GM18508 (cell line): ENCODE measurements at regions not wholly inside any gene's neighbourhood (a gene's known extent, or its start where the extent isn't known, plus 50 kb on each side); places are given as distances from the start of the nearest gene placed in this dataset.
A peak's percentile ranks its signal among the peaks of the same experiment; 100 is the strongest.

Experiments
- ATAC-seq: cut with Tn5 transposase; IDR thresholded peaks from one replicate; pipeline ENCODE4 v1.9.1; 2021; ENCODE audit warnings: moderate number of reproducible peaks; ENCODE audit not compliant: insufficient read depth, unreplicated experiment

DNA sequence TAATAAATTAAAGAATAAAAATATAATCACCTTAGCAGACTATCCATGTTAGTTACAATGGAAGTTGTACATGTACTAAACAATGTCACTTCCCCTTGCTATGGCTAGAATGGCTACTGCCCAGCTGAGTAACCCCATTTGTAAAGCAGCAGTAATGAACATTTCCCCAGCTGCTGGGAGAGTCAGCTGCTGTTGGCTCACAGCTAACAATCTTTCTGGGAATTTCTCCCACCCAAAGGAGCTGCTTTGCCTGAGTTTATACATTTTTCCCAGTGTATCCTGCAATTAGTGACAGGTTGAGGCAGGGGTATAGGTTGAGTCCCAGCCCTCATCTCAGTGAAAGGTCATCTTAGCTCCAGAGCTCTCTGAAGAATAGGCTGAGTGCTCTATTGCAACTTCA, 665.6 kb upstream of the KLHL29 start:
- no peak for ATAC-seq

GRCh38 chr2:22729466-22729865, 655.5 kb upstream of the KLHL29 start:
- ATAC-seq = no peak

DNA sequence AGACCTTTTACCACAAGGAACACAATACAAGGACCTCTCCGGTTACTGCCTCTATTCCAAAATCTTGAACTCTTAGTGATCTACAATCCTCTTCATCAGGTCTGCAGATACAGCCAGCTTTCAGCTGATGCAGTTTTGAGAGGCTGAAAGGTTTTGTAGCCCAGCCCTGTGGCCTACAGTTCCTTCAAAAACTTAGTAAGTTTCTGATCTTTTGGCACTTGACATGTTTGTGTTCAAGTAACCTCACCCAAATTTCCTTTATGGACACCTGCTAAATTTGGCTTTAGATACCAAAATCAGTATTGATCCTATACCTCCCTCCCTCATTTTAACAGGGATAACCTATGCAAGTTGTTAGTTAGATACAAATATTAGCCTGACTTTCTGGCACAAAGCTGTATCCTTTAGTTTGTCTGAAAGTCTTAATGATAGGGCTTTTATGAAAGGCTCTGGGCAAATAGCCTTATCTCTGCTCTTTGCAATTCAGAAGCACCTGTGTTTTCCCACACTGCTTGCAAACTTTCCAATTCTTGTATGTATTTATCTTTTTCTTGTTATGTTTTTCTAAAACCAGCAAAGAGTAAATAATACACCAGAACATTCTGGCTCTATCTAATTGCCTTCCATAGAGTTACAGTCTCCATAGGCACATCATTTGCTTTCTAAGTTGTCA, 650.5 kb upstream of the KLHL29 start:
- ATAC-seq = no peak

DNA sequence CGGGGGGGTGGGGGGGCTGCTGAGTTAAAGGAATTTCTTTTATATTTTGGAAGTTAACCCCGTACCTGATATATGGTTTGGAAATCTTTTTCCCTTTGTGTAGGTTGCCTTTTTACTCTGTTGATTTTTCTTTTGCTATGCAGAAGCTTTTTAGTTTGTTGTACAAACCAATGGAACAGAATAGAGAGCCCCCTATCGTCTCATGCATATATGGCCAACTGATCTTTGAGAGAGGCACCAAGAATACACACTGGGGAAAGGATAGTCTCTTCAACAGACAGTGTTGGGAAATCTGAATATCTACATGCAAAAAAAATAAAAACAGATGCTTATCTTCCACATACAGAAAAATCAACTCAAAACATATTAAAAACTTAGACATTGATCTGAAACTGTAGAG, 647.8 kb upstream of the KLHL29 start:
- no peak for ATAC-seq

DNA sequence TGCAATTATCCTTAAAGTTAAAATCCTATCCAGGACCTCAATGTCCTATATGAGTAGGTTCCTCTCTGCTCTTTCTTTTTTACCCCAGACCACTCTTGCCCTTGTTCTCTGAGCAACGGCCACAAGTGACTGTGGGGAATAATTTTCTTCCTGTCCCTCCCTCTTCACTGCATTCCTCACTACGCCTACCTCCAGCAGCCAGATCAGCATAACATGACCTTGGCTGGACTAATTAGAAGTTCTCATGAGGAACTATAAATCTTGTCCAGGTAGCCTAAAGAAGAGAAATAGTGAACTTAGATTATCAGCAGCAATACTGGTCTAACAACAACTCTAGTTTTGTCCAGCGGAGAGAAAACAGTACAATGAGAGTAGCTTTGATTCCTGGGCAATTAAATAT, 643.8 kb upstream of the KLHL29 start:
- no peak for ATAC-seq

DNA sequence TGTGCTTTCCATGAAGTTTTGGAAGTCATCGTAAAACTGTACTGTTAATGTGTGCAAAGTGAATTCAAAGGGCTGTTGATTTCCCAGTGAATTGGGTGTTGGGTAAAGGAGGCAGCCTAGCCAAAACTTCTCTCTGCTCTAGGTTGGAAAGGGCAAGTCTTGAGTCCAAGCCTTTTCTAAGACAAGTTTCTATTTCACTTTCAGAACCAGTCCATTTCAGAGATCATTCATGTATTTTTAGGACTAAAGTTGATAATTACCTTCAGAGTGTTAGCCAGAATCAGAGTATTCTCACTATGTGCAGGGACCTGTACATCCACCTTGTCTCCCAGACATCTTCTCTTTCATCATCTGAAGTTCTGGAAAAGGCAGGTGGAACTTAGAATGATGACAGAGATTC, 636.1 kb upstream of the KLHL29 start:
- ATAC-seq = peak; percentile 92

DNA sequence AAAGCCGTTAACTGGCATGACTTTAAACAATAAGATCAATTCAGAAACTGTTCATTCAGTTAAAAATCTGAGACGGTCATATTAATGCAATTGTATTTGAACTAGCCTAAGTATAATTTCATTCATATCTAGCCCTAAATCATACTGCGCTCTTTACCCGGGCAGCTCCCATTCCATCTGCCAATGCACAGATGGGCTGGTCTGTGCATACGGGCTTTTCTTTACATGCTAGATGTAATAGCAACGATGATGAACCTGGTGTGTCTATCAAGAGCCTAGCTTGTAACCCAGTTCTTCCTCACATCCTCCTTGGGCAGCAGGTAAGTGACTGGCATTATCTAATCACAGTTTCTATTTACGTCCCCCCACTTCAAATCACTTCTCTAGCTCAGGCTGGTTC, 631.5 kb upstream of the KLHL29 start:
- ATAC-seq = no peak

GRCh38 chr2:22756276-22757043, 628.5 kb upstream of the KLHL29 start:
- ATAC-seq = no peak

- no peak for ATAC-seq
These were observed 615.5 kb upstream of the KLHL29 start for GRCh38 chr2:22769497-22769896.

GRCh38 chr2:22784566-22784965, 600.4 kb upstream of the KLHL29 start:
- ATAC-seq = no peak

DNA sequence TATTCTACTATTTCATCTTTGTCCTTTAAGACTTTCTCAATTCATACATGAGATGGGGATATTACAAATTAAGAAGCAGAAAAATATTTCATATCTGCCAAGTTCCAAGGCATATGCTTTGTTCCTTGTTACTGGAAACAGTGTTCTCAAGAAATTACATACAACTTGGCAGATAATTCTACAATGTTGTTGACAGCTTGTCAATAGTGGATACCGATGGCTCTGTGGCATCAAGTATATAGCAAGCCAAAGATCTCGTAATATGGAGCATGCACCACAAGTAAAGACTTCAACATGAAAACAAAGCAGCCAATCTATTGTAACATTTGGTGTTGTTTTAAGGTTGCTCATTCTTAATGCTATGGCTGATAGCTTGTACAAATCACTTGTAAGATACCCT, 598.2 kb upstream of the KLHL29 start:
- no peak for ATAC-seq

DNA sequence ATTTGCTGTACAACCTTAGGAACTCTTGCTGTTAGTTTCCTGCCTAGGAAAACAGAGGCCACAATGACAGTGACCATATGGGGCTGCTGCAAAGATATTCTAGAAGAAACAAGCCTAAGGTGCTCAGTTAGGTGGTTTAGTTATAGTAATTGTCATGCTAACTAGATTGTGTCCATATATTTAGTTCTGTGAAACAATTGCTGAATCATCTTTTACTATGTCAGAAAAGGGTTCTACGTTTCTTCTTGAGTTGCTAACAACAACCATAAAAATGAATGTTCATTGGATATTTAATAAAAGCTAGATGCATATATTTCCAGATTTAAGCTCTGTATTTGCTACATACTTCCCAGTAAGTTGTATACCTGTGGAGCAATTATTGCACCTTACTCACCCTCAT, 597.2 kb upstream of the KLHL29 start:
- ATAC-seq = no peak

GRCh38 chr2:22788749-22789327, 596.1 kb upstream of the KLHL29 start:
- no peak for ATAC-seq

GRCh38 chr2:22795287-22795866, 589.6 kb upstream of the KLHL29 start:
- no peak for ATAC-seq

DNA sequence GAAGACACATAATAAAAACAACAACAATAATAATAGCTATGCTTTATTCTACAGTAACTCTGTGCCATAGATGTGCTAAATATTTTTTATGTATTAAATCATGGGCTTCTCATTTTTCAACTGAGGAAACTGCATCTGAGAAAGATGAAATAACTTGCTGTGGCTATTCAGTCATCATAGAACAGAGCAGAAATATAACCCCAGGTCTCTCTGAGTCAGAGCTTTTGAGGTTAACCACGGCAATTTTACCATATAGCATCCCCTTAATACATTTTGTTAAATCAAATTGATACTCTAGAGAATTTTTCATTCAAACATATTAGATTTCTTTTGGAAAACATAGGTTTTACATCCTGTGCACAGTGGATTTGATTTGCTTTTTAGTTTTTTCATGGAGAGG, 586.6 kb upstream of the KLHL29 start:
- no peak for ATAC-seq

DNA sequence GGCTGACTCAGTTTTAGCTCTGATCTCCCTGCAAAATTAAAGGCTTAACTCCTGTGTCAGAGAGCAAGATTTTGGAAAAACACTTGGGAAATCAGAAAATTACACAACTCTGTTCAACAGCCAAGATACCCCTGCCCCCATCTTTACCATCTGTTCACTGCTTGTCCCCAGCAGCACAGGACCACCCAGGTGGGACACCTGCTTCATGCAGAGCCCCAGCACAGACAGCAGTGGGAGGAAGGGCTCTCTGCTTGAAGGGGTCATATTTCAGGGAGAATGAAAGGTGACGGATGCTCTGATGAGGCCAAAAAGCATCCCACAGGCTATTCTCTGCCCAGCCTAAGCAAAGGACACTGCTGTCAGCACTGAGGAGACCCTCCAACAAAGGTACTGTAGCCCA, 584.6 kb upstream of the KLHL29 start:
- no peak for ATAC-seq

DNA sequence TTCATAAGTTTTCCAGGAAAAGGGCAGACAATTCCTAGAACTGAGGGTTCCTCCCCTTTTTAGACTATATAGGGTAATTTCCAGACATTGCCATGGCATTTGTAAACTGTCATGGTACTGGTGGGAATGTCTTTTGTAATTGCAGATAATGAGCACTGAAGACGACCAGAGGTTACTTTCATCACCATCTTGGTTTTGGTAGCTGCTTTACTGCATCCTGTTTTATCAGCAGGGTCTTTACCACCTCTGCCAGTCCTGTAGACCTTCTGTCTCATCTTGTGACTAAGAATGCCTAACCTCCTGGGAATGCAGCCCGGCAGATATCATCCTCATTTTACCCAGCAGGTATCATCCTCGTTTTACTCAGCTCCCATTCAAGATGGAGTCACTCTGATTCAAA, 583.9 kb upstream of the KLHL29 start:
- ATAC-seq = no peak

DNA sequence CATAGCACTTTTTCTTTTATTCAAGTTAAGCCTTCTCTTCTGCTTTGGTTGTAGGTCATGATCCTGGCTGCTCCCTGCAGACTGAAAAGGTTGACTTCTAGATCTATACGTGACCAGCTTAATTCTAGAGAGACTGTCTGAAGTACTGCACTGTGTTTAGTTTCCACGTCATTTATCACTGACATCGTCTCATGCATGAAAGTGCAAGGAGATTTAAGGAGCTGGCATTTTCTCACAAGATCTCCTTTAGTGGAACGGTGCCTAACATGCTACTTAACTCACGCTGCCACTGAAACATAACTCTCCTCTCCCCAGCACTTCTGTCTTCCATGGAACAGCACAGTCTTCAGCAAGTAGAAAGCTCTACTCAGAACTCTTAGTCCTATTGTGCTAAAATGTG, 583.0 kb upstream of the KLHL29 start:
- no peak for ATAC-seq

DNA sequence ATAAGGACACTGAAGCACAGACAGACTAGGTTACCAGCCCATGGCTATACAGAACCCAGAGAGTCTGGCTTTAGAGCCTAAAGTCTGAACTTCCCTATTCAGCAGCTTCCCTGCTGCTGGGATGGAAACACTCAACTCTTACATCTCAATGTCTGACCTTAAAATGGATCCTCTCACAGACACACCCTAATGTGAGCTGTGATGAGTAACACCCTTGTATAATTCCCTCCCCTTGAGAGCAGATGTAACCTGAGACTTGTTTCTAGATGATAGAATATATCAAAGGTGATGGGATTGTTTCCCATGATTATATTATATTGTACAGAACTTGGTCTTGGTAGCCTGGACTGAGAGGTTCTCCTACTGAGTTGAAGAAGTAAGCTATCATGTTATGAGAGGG, 577.1 kb upstream of the KLHL29 start:
- ATAC-seq = no peak

GRCh38 chr2:22810602-22811001, 574.4 kb upstream of the KLHL29 start:
- ATAC-seq = no peak

- no peak for ATAC-seq
These were observed 572.8 kb upstream of the KLHL29 start for GRCh38 chr2:22812065-22812680.
